K562 (cell line): ENCODE measurements at regions not wholly inside any gene's neighbourhood (a gene's known extent, or its start where the extent isn't known, plus 50 kb on each side); places are given as distances from the start of the nearest gene placed in this dataset.

Source experiments
- BMI1 ChIP-seq: fragments of 150-350 bp; IDR thresholded peaks from 2 replicates; pipeline ENCODE4 v1.6.1; 2014; ENCODE audit warnings: low read length
- EP300 ChIP-seq: IDR thresholded peaks from 2 replicates; pipeline ENCODE4 v1.6.1; 2012; ENCODE audit warnings: low read length, improper control_type of control experiment
- EZH2 ChIP-seq: IDR thresholded peaks from 2 replicates; pipeline ENCODE4 v1.6.1; 2012; ENCODE audit warnings: low read depth, mild to moderate bottlenecking, inconsistent platforms, low read length, borderline replicate concordance
- GATA2 ChIP-seq: sonication (generic); formaldehyde crosslinking; IDR thresholded peaks from 2 replicates; pipeline ENCODE4 v1.4.0; 2020; ENCODE audit warnings: mild to moderate bottlenecking, missing genetic modification reagents
- POLR2A ChIP-seq: fragments of 450-650 bp; conservative IDR thresholded peaks from 2 replicates; pipeline ENCODE4 v1.6.1; 2016
- SAP30 ChIP-seq: fragments of 200-600 bp; sonication (generic); IDR thresholded peaks from 2 replicates; pipeline ENCODE4 v1.6.1; 2012; ENCODE audit warnings: borderline replicate concordance, low read depth, mild to moderate bottlenecking, moderate library complexity, low read length, control low read depth, inconsistent platforms; ENCODE audit not compliant: insufficient read depth, poor library complexity, severe bottlenecking
- ZBTB8A ChIP-seq: fragments of 450-650 bp; IDR thresholded peaks from 2 replicates; pipeline ENCODE4 v1.6.1; 2018; ENCODE audit warnings: mild to moderate bottlenecking, moderate library complexity; ENCODE audit not compliant: partially characterized antibody
- ZFX ChIP-seq: sonication (generic); formaldehyde crosslinking; IDR thresholded peaks from 2 replicates; pipeline ENCODE4 v1.8.0; 2022; ENCODE audit warnings: mild to moderate bottlenecking, missing genetic modification reagents, moderate library complexity
- ZNF24 ChIP-seq: fragments of 450-650 bp; IDR thresholded peaks from 2 replicates; pipeline ENCODE4 v1.6.1; 2016
- ZNF75A ChIP-seq: fragments of 450-650 bp; formaldehyde crosslinking; IDR thresholded peaks from 2 replicates; pipeline ENCODE4 v1.4.0; 2020; ENCODE audit warnings: mild to moderate bottlenecking
- TF ChIP-seq, protein P1 (sequence below): fragments of 250-450 bp; sonication (Bioruptor Pico); IDR thresholded peaks from 2 replicates; pipeline ENCODE4 v1.8.0; 2021; ENCODE audit warnings: borderline replicate concordance, mild to moderate bottlenecking, moderate library complexity; ENCODE audit not compliant: poor library complexity, severe bottlenecking
- TF ChIP-seq, protein P2 (sequence below), 3 experiments: IDR thresholded peaks in 2 of 3; conservative IDR thresholded peaks in 1 of 3; 2 replicates each; pipeline ENCODE4 v1.5.1; 2011 to 2012; ENCODE audit warnings: low read length in 3 of 3, mild to moderate bottlenecking in 3 of 3, control low read depth in 2 of 3, improper control_type of control experiment in 1 of 3, inconsistent platforms in 1 of 3, low read depth in 1 of 3, mixed read lengths in 1 of 3, moderate library complexity in 1 of 3; ENCODE audit not compliant: insufficient read depth in 2 of 3
- TF ChIP-seq, protein P3 (sequence below): fragments of 450-650 bp; IDR thresholded peaks from 2 replicates; pipeline ENCODE4 v1.6.1; 2016; ENCODE audit warnings: mild to moderate bottlenecking, moderate library complexity

DNA sequence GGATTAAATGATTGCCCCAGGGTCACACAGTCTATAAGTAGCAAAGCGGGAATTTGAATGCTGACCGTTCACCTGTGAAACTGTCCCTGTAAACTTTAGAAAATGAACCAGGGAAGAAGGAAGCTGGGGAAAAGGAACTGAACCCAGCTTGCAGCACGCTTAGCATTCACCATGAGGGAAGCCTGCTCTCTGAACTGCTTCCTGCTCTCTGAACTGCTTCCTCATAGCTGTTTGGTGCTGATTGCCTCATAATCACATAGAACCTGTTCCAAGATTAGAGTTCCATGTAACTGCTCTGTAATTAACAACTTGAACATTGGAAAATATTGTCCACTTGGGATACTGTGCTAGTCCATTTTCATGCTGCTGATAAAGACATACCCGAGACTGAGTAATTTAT is 1504.8 kb upstream of the TMEM132C start:
- no peak for TF ChIP-seq POLR2A
- TF ChIP-seq EP300 = no peak
- TF ChIP-seq, protein P1, sequence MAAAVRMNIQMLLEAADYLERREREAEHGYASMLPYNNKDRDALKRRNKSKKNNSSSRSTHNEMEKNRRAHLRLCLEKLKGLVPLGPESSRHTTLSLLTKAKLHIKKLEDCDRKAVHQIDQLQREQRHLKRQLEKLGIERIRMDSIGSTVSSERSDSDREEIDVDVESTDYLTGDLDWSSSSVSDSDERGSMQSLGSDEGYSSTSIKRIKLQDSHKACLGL = no peak
- no peak for TF ChIP-seq ZFX
- TF ChIP-seq, protein P2, sequence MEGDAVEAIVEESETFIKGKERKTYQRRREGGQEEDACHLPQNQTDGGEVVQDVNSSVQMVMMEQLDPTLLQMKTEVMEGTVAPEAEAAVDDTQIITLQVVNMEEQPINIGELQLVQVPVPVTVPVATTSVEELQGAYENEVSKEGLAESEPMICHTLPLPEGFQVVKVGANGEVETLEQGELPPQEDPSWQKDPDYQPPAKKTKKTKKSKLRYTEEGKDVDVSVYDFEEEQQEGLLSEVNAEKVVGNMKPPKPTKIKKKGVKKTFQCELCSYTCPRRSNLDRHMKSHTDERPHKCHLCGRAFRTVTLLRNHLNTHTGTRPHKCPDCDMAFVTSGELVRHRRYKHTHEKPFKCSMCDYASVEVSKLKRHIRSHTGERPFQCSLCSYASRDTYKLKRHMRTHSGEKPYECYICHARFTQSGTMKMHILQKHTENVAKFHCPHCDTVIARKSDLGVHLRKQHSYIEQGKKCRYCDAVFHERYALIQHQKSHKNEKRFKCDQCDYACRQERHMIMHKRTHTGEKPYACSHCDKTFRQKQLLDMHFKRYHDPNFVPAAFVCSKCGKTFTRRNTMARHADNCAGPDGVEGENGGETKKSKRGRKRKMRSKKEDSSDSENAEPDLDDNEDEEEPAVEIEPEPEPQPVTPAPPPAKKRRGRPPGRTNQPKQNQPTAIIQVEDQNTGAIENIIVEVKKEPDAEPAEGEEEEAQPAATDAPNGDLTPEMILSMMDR (IDR thresholded peaks at IDR 0.05 in 2 of 3, conservative IDR thresholded peaks at IDR 0.05 in 1 of 3; ENCODE audit: insufficient read depth in 2 of 3, low read depth in 1 of 3, low read length in 3 of 3) = no peak
- TF ChIP-seq BMI1 = no peak
- no peak for TF ChIP-seq ZBTB8A
- TF ChIP-seq EZH2 = no peak
- no peak for TF ChIP-seq ZNF75A (CRISPR knock-in tag)
- no peak for TF ChIP-seq GATA2
- TF ChIP-seq, protein P3, sequence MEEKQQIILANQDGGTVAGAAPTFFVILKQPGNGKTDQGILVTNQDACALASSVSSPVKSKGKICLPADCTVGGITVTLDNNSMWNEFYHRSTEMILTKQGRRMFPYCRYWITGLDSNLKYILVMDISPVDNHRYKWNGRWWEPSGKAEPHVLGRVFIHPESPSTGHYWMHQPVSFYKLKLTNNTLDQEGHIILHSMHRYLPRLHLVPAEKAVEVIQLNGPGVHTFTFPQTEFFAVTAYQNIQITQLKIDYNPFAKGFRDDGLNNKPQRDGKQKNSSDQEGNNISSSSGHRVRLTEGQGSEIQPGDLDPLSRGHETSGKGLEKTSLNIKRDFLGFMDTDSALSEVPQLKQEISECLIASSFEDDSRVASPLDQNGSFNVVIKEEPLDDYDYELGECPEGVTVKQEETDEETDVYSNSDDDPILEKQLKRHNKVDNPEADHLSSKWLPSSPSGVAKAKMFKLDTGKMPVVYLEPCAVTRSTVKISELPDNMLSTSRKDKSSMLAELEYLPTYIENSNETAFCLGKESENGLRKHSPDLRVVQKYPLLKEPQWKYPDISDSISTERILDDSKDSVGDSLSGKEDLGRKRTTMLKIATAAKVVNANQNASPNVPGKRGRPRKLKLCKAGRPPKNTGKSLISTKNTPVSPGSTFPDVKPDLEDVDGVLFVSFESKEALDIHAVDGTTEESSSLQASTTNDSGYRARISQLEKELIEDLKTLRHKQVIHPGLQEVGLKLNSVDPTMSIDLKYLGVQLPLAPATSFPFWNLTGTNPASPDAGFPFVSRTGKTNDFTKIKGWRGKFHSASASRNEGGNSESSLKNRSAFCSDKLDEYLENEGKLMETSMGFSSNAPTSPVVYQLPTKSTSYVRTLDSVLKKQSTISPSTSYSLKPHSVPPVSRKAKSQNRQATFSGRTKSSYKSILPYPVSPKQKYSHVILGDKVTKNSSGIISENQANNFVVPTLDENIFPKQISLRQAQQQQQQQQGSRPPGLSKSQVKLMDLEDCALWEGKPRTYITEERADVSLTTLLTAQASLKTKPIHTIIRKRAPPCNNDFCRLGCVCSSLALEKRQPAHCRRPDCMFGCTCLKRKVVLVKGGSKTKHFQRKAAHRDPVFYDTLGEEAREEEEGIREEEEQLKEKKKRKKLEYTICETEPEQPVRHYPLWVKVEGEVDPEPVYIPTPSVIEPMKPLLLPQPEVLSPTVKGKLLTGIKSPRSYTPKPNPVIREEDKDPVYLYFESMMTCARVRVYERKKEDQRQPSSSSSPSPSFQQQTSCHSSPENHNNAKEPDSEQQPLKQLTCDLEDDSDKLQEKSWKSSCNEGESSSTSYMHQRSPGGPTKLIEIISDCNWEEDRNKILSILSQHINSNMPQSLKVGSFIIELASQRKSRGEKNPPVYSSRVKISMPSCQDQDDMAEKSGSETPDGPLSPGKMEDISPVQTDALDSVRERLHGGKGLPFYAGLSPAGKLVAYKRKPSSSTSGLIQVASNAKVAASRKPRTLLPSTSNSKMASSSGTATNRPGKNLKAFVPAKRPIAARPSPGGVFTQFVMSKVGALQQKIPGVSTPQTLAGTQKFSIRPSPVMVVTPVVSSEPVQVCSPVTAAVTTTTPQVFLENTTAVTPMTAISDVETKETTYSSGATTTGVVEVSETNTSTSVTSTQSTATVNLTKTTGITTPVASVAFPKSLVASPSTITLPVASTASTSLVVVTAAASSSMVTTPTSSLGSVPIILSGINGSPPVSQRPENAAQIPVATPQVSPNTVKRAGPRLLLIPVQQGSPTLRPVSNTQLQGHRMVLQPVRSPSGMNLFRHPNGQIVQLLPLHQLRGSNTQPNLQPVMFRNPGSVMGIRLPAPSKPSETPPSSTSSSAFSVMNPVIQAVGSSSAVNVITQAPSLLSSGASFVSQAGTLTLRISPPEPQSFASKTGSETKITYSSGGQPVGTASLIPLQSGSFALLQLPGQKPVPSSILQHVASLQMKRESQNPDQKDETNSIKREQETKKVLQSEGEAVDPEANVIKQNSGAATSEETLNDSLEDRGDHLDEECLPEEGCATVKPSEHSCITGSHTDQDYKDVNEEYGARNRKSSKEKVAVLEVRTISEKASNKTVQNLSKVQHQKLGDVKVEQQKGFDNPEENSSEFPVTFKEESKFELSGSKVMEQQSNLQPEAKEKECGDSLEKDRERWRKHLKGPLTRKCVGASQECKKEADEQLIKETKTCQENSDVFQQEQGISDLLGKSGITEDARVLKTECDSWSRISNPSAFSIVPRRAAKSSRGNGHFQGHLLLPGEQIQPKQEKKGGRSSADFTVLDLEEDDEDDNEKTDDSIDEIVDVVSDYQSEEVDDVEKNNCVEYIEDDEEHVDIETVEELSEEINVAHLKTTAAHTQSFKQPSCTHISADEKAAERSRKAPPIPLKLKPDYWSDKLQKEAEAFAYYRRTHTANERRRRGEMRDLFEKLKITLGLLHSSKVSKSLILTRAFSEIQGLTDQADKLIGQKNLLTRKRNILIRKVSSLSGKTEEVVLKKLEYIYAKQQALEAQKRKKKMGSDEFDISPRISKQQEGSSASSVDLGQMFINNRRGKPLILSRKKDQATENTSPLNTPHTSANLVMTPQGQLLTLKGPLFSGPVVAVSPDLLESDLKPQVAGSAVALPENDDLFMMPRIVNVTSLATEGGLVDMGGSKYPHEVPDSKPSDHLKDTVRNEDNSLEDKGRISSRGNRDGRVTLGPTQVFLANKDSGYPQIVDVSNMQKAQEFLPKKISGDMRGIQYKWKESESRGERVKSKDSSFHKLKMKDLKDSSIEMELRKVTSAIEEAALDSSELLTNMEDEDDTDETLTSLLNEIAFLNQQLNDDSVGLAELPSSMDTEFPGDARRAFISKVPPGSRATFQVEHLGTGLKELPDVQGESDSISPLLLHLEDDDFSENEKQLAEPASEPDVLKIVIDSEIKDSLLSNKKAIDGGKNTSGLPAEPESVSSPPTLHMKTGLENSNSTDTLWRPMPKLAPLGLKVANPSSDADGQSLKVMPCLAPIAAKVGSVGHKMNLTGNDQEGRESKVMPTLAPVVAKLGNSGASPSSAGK = no peak
- no peak for TF ChIP-seq ZNF24
- TF ChIP-seq SAP30 = no peak
